ENCODE measurements at regions not wholly inside any gene's neighbourhood (a gene's known extent, or its start where the extent isn't known, plus 50 kb on each side); places are given as distances from the start of the nearest gene placed in this dataset.

GRCh38 chr17:12492450-12492849 lies 173.2 kb upstream of the MYOCD start:
- TF ChIP-seq CTCF (IDR thresholded peaks at IDR 0.05): no peak
- no peak for TF ChIP-seq EP300 (IDR thresholded peaks at IDR 0.05)
